MM.1S (cell line): ENCODE measurements at regions not wholly inside any gene's neighbourhood (a gene's known extent, or its start where the extent isn't known, plus 50 kb on each side); places are given as distances from the start of the nearest gene placed in this dataset.

Experiments
- EZH2 ChIP-seq: fragments of 300-600 bp; sonication (generic); optimal IDR thresholded peaks from 2 replicates; pipeline ENCODE3; 2017; ENCODE audit warnings: low read depth, mild to moderate bottlenecking, antibody characterized with exemption, low read length, mixed read lengths
- EZH2phosphoT487 ChIP-seq: fragments of 300-600 bp; sonication (generic); IDR thresholded peaks from 2 replicates; pipeline ENCODE4 v1.6.1; 2018; ENCODE audit warnings: antibody characterized with exemption, low read length
- TF ChIP-seq, protein P1 (sequence below): fragments of 300-600 bp; sonication (generic); IDR thresholded peaks from 2 replicates; pipeline ENCODE4 v1.5.1; 2016; ENCODE audit warnings: antibody characterized with exemption, low read length, mixed read lengths

GRCh38 chr5:18789218-18789998 is 1155.1 kb downstream of the TAF11L14 start:
- TF ChIP-seq, protein P1, sequence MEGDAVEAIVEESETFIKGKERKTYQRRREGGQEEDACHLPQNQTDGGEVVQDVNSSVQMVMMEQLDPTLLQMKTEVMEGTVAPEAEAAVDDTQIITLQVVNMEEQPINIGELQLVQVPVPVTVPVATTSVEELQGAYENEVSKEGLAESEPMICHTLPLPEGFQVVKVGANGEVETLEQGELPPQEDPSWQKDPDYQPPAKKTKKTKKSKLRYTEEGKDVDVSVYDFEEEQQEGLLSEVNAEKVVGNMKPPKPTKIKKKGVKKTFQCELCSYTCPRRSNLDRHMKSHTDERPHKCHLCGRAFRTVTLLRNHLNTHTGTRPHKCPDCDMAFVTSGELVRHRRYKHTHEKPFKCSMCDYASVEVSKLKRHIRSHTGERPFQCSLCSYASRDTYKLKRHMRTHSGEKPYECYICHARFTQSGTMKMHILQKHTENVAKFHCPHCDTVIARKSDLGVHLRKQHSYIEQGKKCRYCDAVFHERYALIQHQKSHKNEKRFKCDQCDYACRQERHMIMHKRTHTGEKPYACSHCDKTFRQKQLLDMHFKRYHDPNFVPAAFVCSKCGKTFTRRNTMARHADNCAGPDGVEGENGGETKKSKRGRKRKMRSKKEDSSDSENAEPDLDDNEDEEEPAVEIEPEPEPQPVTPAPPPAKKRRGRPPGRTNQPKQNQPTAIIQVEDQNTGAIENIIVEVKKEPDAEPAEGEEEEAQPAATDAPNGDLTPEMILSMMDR: no peak
- TF ChIP-seq EZH2 (no peak), EZH2phosphoT487 (no peak)
